CD14-positive monocyte (primary cell): ENCODE measurements at regions not wholly inside any gene's neighbourhood (a gene's known extent, or its start where the extent isn't known, plus 50 kb on each side); places are given as distances from the start of the nearest gene placed in this dataset.

Source experiments
- DNase-seq, 3 donors: peaks; one replicate each; pipeline ENCODE4 v3.0.0-alpha.2; 2011 to 2022
- H2AFZ ChIP-seq: 2 replicates; pipeline ENCODE4 v1.6.0; 2012; ENCODE audit warnings: mild to moderate bottlenecking, low read depth, low read length, inconsistent platforms; ENCODE audit not compliant: insufficient read depth, poor library complexity, severe bottlenecking
- H3K27ac ChIP-seq, 2 donors: 1 replicate in 1 of 2; 2 replicates in 1 of 2; pipeline ENCODE4 v1.5.1; 2012 to 2013; ENCODE audit warnings: low read length in 2 of 2, control low read depth in 1 of 2, inconsistent platforms in 1 of 2, low read depth in 1 of 2, mild to moderate bottlenecking in 1 of 2
- H3K27me3 ChIP-seq, 2 donors: one replicate each; pipeline versions ENCODE4 v1.6.0 to v1.6.1; 2011 to 2013; ENCODE audit warnings: low read length in 2 of 2; ENCODE audit not compliant: control insufficient read depth in 2 of 2, insufficient read depth in 2 of 2
- H3K36me3 ChIP-seq, 2 donors: replicated peaks in 1 of 2; 1 replicate in 1 of 2; 2 replicates in 1 of 2; pipeline versions ENCODE4 v1.5.1 to v1.6.1; 2012 to 2013; ENCODE audit warnings: low read length in 2 of 2, control low read depth in 1 of 2, inconsistent platforms in 1 of 2, mild to moderate bottlenecking in 1 of 2; ENCODE audit not compliant: insufficient read depth in 2 of 2, control insufficient read depth in 1 of 2
- H3K4me1 ChIP-seq, 2 donors: 1 replicate in 1 of 2; 2 replicates in 1 of 2; pipeline versions ENCODE4 v1.5.1 to v1.6.1; 2012 to 2013; ENCODE audit warnings: low read length in 2 of 2, control low read depth in 1 of 2, inconsistent platforms in 1 of 2, mild to moderate bottlenecking in 1 of 2, moderate library complexity in 1 of 2; ENCODE audit not compliant: insufficient read depth in 2 of 2, control insufficient read depth in 1 of 2
- H3K4me2 ChIP-seq: replicated peaks from 2 replicates; pipeline ENCODE3; 2012; ENCODE audit warnings: low read length, moderate library complexity, mild to moderate bottlenecking; ENCODE audit not compliant: poor library complexity, severe bottlenecking; ENCODE audit errors: extremely low read depth
- H3K4me3 ChIP-seq, 3 experiments: fragments of 200-600 bp in 1 of 3; sonication (generic) in 1 of 3; replicated peaks in 1 of 3; 1 replicate in 2 of 3; 2 replicates in 1 of 3; pipeline ENCODE4 v1.5.1; 2011 to 2013; ENCODE audit warnings: low read length in 3 of 3, mild to moderate bottlenecking in 3 of 3, control low read depth in 2 of 3, low read depth in 2 of 3, inconsistent platforms in 1 of 3, moderate library complexity in 1 of 3
- H3K79me2 ChIP-seq: 2 replicates; pipeline ENCODE4 v1.6.0; 2012; ENCODE audit warnings: mild to moderate bottlenecking, control low read depth, inconsistent platforms, low read length, moderate library complexity; ENCODE audit not compliant: insufficient read depth
- H3K9ac ChIP-seq: 2 replicates; pipeline ENCODE4 v1.6.0; 2017; ENCODE audit warnings: low read length, mild to moderate bottlenecking; ENCODE audit not compliant: insufficient read depth, poor library complexity, severe bottlenecking
- H3K9me3 ChIP-seq, 2 donors: replicated peaks in 1 of 2; 1 replicate in 1 of 2; 2 replicates in 1 of 2; pipeline versions ENCODE4 v1.5.1 to v1.6.1; 2012 to 2013; ENCODE audit warnings: low read length in 2 of 2, control low read depth in 1 of 2; ENCODE audit not compliant: control insufficient read depth in 1 of 2, insufficient read depth in 1 of 2
- H4K20me1 ChIP-seq: 2 replicates; pipeline ENCODE4 v1.6.0; 2012; ENCODE audit warnings: mild to moderate bottlenecking, low read length, control low read depth, moderate library complexity; ENCODE audit not compliant: insufficient read depth
- H3K27ac Mint-ChIP-seq, 7 donors: one replicate each; pipeline ENCODE4 v1.8.0; 2020; ENCODE audit warnings: mild to moderate bottlenecking in 7 of 7, mixed read lengths in 7 of 7, moderate library complexity in 6 of 7, inconsistent platforms in 2 of 7
- H3K27me3 Mint-ChIP-seq, 3 donors: one replicate each; pipeline ENCODE4 v1.8.0; 2021 to 2022; ENCODE audit warnings: low read depth in 3 of 3, mild to moderate bottlenecking in 3 of 3, mixed read lengths in 3 of 3, moderate library complexity in 3 of 3, inconsistent platforms in 1 of 3
- H3K36me3 Mint-ChIP-seq, 2 donors: one replicate each; pipeline ENCODE4 v1.8.0; 2020; ENCODE audit warnings: mixed read lengths in 2 of 2, inconsistent platforms in 1 of 2, mild to moderate bottlenecking in 1 of 2
- H3K4me1 Mint-ChIP-seq: one replicate; pipeline ENCODE4 v1.8.0; 2020; ENCODE audit warnings: mild to moderate bottlenecking, mixed read lengths
- H3K4me3 Mint-ChIP-seq, 2 donors: one replicate each; pipeline ENCODE4 v1.8.0; 2020; ENCODE audit warnings: mild to moderate bottlenecking in 2 of 2, mixed read lengths in 2 of 2, moderate library complexity in 1 of 2
- H3K9me3 Mint-ChIP-seq, 7 donors: one replicate each; pipeline ENCODE4 v1.8.0; 2020 to 2022; ENCODE audit warnings: mixed read lengths in 7 of 7, mild to moderate bottlenecking in 6 of 7, moderate library complexity in 6 of 7, inconsistent platforms in 2 of 7
- CTCF ChIP-seq: fragments of 200-600 bp; IDR thresholded peaks from one replicate; pipeline ENCODE4 v1.8.0; 2022; ENCODE audit warnings: antibody characterized with exemption, mild to moderate bottlenecking
- WGBS: methylation state at CpG from one replicate; pipeline ENCODE4 v1.1.5; 2013; ENCODE audit warnings: missing lambda C conversion rate; ENCODE audit not compliant: insufficient coverage; 5-methylcytosine and 5-hydroxymethylcytosine counted together
- intact Hi-C, 2 donors: fragments of 100-400 bp; cut with micrococcal nuclease; formaldehyde crosslinking; loops; one replicate each; pipeline versions ENCODE4 v1.15.0 to v1.15.1; 2023

- Mint-ChIP-seq H3K4me3 (no peak overlapping the region), H3K36me3 (no peaks in the 10 kb centered on the region), H3K27ac (no peak overlapping the region), H3K9me3 (peaks cover 5 to 22% (median 14%) of the 10 kb centered on the region in 7 donors), H3K4me1 (no peaks in the 10 kb centered on the region), H3K27me3 (peaks cover 0 to 3% (median 0%) of the 10 kb centered on the region in 3 donors)
- no peak for DNase-seq
- no peaks in the 10 kb centered on the region for H3K79me2 ChIP-seq
- no peak overlapping the region for H3K4me2 ChIP-seq
- no peak for TF ChIP-seq CTCF
- no peak overlapping the region for H3K27ac ChIP-seq
- no peaks in the 10 kb centered on the region for H3K36me3 ChIP-seq
- peaks cover 12 to 13% of the 10 kb centered on the region in 2 donors for H3K9me3 ChIP-seq
- H2AFZ ChIP-seq: no peak overlapping the region
- whole genome bisulfite sequencing: 96% methylated on average over 5 of the region's 5 CpGs
- no peak overlapping the region for H3K4me3 ChIP-seq
- H3K27me3 ChIP-seq: no peaks in the 10 kb centered on the region
- H3K9ac ChIP-seq: no peak overlapping the region
- no peaks in the 10 kb centered on the region for H4K20me1 ChIP-seq
- intact Hi-C loops: no loop called here
- no peaks in the 10 kb centered on the region for H3K4me1 ChIP-seq
Observed at GRCh38 chr14:61973981-61974380, 211.8 kb downstream of the SNAPC1 start.

- intact Hi-C loops: no loop called here
- peaks cover 0 to 2% (median 1%) of the 10 kb centered on the region in 3 donors for H3K27me3 Mint-ChIP-seq
Observed at GRCh38 chr14:61977217-61977616, 215.0 kb downstream of the SNAPC1 start.

More at GRCh38 chr14:61977217-61977616, 215.0 kb downstream of the SNAPC1 start:
- H3K36me3 Mint-ChIP-seq: no peaks in the 10 kb centered on the region
- Histone ChIP-seq H3K4me3 (no peak overlapping the region), H3K4me1 (no peaks in the 10 kb centered on the region), H3K4me2 (no peak overlapping the region), H3K27me3 (no peaks in the 10 kb centered on the region), H3K9ac (no peak overlapping the region), H3K36me3 (no peaks in the 10 kb centered on the region), H2AFZ (no peak overlapping the region), H4K20me1 (no peaks in the 10 kb centered on the region), H3K79me2 (no peaks in the 10 kb centered on the region), H3K27ac (no peak overlapping the region), H3K9me3 (peaks cover 12 to 13% of the 10 kb centered on the region in 2 donors)
- no peak for DNase-seq
- no peak for TF ChIP-seq CTCF
- no peaks in the 10 kb centered on the region for H3K4me1 Mint-ChIP-seq
- H3K4me3 Mint-ChIP-seq: no peak overlapping the region
- H3K9me3 Mint-ChIP-seq: peaks cover 5 to 22% (median 14%) of the 10 kb centered on the region in 7 donors
- H3K27ac Mint-ChIP-seq: no peak overlapping the region
